MM.1S (cell line): ENCODE measurements at regions not wholly inside any gene's neighbourhood (a gene's known extent, or its start where the extent isn't known, plus 50 kb on each side); places are given as distances from the start of the nearest gene placed in this dataset.

Experiments
- CTCF ChIP-seq: fragments of 300-600 bp; sonication (generic); IDR thresholded peaks from 2 replicates; pipeline ENCODE4 v1.5.1; 2016; ENCODE audit warnings: antibody characterized with exemption, low read length, mixed read lengths
- EZH2 ChIP-seq: fragments of 300-600 bp; sonication (generic); optimal IDR thresholded peaks from 2 replicates; pipeline ENCODE3; 2017; ENCODE audit warnings: low read depth, mild to moderate bottlenecking, antibody characterized with exemption, low read length, mixed read lengths

- TF ChIP-seq CTCF (no peak), EZH2 (no peak)
These were observed 81.6 kb downstream of the PLXNA1 start for GRCh38 chr3:127064391-127065137.
